MM.1S (cell line): ENCODE measurements at regions not wholly inside any gene's neighbourhood (a gene's known extent, or its start where the extent isn't known, plus 50 kb on each side); places are given as distances from the start of the nearest gene placed in this dataset.

ENCODE experiments used
- DNase-seq: peaks from one replicate; pipeline ENCODE4 v3.0.0-alpha.2; 2015
- H2AFZ ChIP-seq: fragments of 300-600 bp; sonication (generic); 2 replicates; pipeline ENCODE4 v1.6.0; 2016; ENCODE audit warnings: antibody characterized with exemption, low read length
- H3F3A ChIP-seq: fragments of 300-600 bp; sonication (generic); 2 replicates; pipeline ENCODE4 v1.6.1; 2016; ENCODE audit warnings: mild to moderate bottlenecking, antibody characterized with exemption, low read length, moderate library complexity, mixed read lengths; ENCODE audit not compliant: insufficient read depth
- H3K27ac ChIP-seq: fragments of 300-600 bp; sonication (generic); 2 replicates; pipeline ENCODE4 v1.5.1; 2016; ENCODE audit warnings: mild to moderate bottlenecking, low read length
- H3K27me3 ChIP-seq: fragments of 300-600 bp; sonication (generic); replicated peaks from 2 replicates; pipeline ENCODE4 v1.6.0; 2016; ENCODE audit warnings: low read length; ENCODE audit not compliant: insufficient read depth
- H3K36me3 ChIP-seq: fragments of 300-600 bp; sonication (generic); replicated peaks from 2 replicates; pipeline ENCODE4 v1.6.1; 2016; ENCODE audit warnings: mild to moderate bottlenecking, low read length, mixed read lengths; ENCODE audit not compliant: insufficient read depth
- H3K4me1 ChIP-seq: fragments of 300-600 bp; sonication (generic); 2 replicates; pipeline ENCODE4 v1.6.1; 2016; ENCODE audit warnings: low read length, mixed read lengths
- H3K4me2 ChIP-seq: fragments of 300-600 bp; sonication (generic); 2 replicates; pipeline ENCODE4 v1.6.0; 2016; ENCODE audit warnings: low read depth, low read length
- H3K4me3 ChIP-seq: fragments of 300-600 bp; sonication (generic); 2 replicates; pipeline ENCODE4 v1.5.1; 2016; ENCODE audit warnings: low read length, mixed read lengths
- H3K79me2 ChIP-seq: fragments of 300-600 bp; sonication (generic); 2 replicates; pipeline ENCODE4 v1.6.1; 2016; ENCODE audit warnings: mixed run types, low read length, mixed read lengths
- H3K9ac ChIP-seq: fragments of 300-600 bp; sonication (generic); 2 replicates; pipeline ENCODE4 v1.6.1; 2016; ENCODE audit warnings: low read length, mixed read lengths
- H3K9me2 ChIP-seq: fragments of 300-600 bp; sonication (generic); replicated peaks from 2 replicates; pipeline ENCODE4 v1.6.1; 2016; ENCODE audit warnings: mild to moderate bottlenecking, low read length, mixed read lengths; ENCODE audit not compliant: insufficient read depth
- H3K9me3 ChIP-seq: fragments of 300-600 bp; sonication (generic); replicated peaks from 2 replicates; pipeline ENCODE4 v1.6.1; 2016; ENCODE audit warnings: mild to moderate bottlenecking, low read length, mixed read lengths; ENCODE audit not compliant: insufficient read depth
- H4K20me1 ChIP-seq: fragments of 300-600 bp; sonication (generic); 2 replicates; pipeline ENCODE4 v1.6.1; 2016; ENCODE audit warnings: mild to moderate bottlenecking, low read length, moderate library complexity, mixed read lengths; ENCODE audit not compliant: insufficient read depth
- CTCF ChIP-seq: fragments of 300-600 bp; sonication (generic); IDR thresholded peaks from 2 replicates; pipeline ENCODE4 v1.5.1; 2016; ENCODE audit warnings: antibody characterized with exemption, low read length, mixed read lengths
- EZH2 ChIP-seq: fragments of 300-600 bp; sonication (generic); optimal IDR thresholded peaks from 2 replicates; pipeline ENCODE3; 2017; ENCODE audit warnings: low read depth, mild to moderate bottlenecking, antibody characterized with exemption, low read length, mixed read lengths
- EZH2phosphoT487 ChIP-seq: fragments of 300-600 bp; sonication (generic); IDR thresholded peaks from 2 replicates; pipeline ENCODE4 v1.6.1; 2018; ENCODE audit warnings: antibody characterized with exemption, low read length

DNA sequence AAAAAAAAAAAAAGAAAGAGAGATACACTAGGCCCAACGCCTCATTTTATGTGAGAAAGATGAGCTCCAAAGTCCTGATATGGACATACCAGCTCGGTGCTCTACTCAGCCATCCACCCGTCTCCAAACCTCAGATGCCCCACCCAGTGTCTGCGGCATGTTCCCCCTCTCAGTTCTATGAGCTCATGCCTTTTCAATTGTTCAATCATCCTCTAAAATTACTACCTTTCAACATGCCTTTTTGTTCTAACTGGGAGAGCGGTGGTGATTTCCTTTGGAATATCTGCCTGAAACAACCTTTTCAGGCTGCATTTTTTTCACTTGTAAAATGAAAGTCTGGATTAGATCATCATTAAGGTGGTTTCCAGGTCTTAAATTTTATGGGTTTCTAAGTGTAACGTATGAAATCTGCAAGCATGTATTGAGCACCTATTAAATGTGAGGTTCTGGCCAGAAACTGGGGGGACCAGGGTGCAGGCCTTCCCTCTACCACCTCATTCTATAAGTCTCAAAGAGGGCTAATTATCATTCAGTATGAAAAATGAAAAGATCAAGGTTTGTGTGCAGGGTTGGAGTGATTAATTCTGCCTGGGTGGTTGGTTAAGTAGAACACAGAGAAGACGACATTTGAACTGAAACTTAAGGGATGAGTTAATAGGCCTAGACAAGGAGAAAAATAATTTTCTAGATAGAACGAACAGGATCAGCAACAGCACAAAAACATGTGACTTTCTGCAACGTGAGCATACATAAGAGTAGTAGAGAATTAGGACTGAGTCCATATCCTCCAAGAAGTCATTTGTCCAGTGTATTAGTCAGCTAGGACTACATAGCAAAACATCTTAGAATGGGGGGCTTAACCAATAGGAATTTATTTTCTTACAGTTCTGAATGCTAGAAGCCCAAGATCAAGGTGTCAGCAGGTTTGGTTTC, 87.4 kb upstream of the GLS start:
- Histone ChIP-seq H2AFZ (no peak overlapping the region), H3K27me3 (no peaks in the 10 kb centered on the region), H3K4me2 (no peak overlapping the region), H3K9ac (no peak overlapping the region), H3K36me3 (no peaks in the 10 kb centered on the region), H3F3A (no peaks in the 10 kb centered on the region), H4K20me1 (no peaks in the 10 kb centered on the region), H3K79me2 (no peaks in the 10 kb centered on the region), H3K4me1 (no peaks in the 10 kb centered on the region), H3K9me2 (no peaks in the 10 kb centered on the region), H3K27ac (no peak overlapping the region), H3K4me3 (no peak overlapping the region), H3K9me3 (no peaks in the 10 kb centered on the region)
- TF ChIP-seq EZH2 (no peak), CTCF (no peak), EZH2phosphoT487 (no peak)
- no peak for DNase-seq

DNA sequence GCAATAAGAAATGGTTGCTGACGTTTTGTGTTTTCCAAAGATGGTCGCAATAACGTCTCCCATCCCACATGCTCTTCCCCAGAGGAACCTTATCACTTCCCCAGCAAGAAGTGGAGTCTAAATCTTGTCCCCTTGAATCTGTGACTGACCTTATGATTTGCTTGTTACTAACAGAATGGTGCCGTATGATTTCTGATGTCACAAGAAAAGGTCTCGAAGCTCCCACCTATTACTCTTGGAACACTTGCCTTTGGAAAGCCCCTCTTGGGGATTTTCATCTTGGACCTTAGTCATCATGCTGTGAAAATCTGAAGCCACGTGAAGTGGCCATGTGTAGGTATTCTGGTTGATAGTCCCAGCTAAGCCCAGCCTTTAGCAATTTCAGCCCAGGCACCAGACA, 86.2 kb upstream of the GLS start:
- DNase-seq, result no peak
- no peak overlapping the region for H3K4me2 ChIP-seq
- TF ChIP-seq EZH2, result no peak
- TF ChIP-seq EZH2phosphoT487, result no peak
- no peak for TF ChIP-seq CTCF
- H3K27ac ChIP-seq, result no peak overlapping the region
- no peaks in the 10 kb centered on the region for H3K27me3 ChIP-seq
- no peaks in the 10 kb centered on the region for H3F3A ChIP-seq
- no peak overlapping the region for H3K9ac ChIP-seq
- H3K9me3 ChIP-seq, result no peaks in the 10 kb centered on the region
- no peak overlapping the region for H2AFZ ChIP-seq
- no peaks in the 10 kb centered on the region for H4K20me1 ChIP-seq
- no peaks in the 10 kb centered on the region for H3K79me2 ChIP-seq
- H3K4me1 ChIP-seq, result no peaks in the 10 kb centered on the region
- no peaks in the 10 kb centered on the region for H3K9me2 ChIP-seq
- no peaks in the 10 kb centered on the region for H3K36me3 ChIP-seq
- no peak overlapping the region for H3K4me3 ChIP-seq

DNA sequence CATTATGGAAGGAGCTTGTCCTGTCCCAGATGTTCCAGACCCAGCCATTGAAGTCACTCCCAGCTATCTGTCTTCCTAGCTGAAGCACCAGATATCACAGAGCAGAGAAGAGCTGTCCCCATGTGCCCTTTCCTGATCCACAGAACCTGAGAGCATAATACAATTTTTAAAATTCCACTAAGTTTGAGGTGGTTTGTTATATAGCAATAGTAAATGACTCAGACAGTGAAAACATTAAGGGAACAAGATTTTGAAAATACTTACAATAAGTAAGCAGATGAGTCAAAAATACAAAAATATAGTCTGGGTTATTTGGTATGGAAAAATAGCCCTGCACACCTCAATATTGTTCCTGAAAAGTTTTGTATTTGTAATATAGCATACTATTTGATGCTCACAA, 85.8 kb upstream of the GLS start:
- H3K9me3 ChIP-seq, result no peaks in the 10 kb centered on the region
- no peak overlapping the region for H2AFZ ChIP-seq

More for the DNA sequence above, 85.8 kb upstream of the GLS start:
- DNase-seq, result no peak
- Histone ChIP-seq H3K27me3 (no peaks in the 10 kb centered on the region), H3K9me2 (no peaks in the 10 kb centered on the region), H4K20me1 (no peaks in the 10 kb centered on the region), H3K36me3 (no peaks in the 10 kb centered on the region), H3K4me3 (no peak overlapping the region), H3F3A (no peaks in the 10 kb centered on the region), H3K4me2 (no peak overlapping the region), H3K27ac (no peak overlapping the region), H3K79me2 (no peaks in the 10 kb centered on the region), H3K9ac (no peak overlapping the region), H3K4me1 (no peaks in the 10 kb centered on the region)
- no peak for TF ChIP-seq EZH2
- no peak for TF ChIP-seq CTCF
- no peak for TF ChIP-seq EZH2phosphoT487
